Activated CD4-positive, CD25-positive, alpha-beta regulatory T cell treated with anti-CD3 and anti-CD28 coated beads, Interleukin-2, amount 50 U/mL, for 72 hours (primary cell): ENCODE measurements at regions not wholly inside any gene's neighbourhood (a gene's known extent, or its start where the extent isn't known, plus 50 kb on each side); places are given as distances from the start of the nearest gene placed in this dataset.

ENCODE experiments used
- DNase-seq: peaks from one replicate; pipeline ENCODE4 v3.0.0; 2021

- DNase-seq: no peak
Observed at GRCh38 chr15:85312486-85312885, 67.9 kb upstream of the AKAP13 start.

- DNase-seq: no peak
Observed at GRCh38 chr15:85312929-85313331, 67.5 kb upstream of the AKAP13 start.

- DNase-seq: no peak
Observed at GRCh38 chr15:85313339-85313738, 67.1 kb upstream of the AKAP13 start.

GRCh38 chr15:85314146-85314545 lies 66.3 kb upstream of the AKAP13 start:
- DNase-seq: no peak

GRCh38 chr15:85314633-85315032 lies 65.8 kb upstream of the AKAP13 start:
- DNase-seq: no peak

GRCh38 chr15:85316244-85316934 lies 64.0 kb upstream of the AKAP13 start:
- no peak for DNase-seq

- DNase-seq: no peak
Observed at GRCh38 chr15:85318048-85318731, 62.2 kb upstream of the AKAP13 start.

- DNase-seq: no peak
Observed at GRCh38 chr15:85318732-85319076, 61.7 kb upstream of the AKAP13 start.

- no peak for DNase-seq
Observed at GRCh38 chr15:85324202-85324601, 56.2 kb upstream of the AKAP13 start.

GRCh38 chr15:85325834-85326233 lies 54.6 kb upstream of the AKAP13 start:
- no peak for DNase-seq

GRCh38 chr15:85326291-85326690 lies 54.1 kb upstream of the AKAP13 start:
- no peak for DNase-seq

GRCh38 chr15:85327820-85328219 lies 52.6 kb upstream of the AKAP13 start:
- DNase-seq: no peak

GRCh38 chr15:85329561-85330422 lies 50.6 kb upstream of the AKAP13 start:
- no peak for DNase-seq
